ENCODE measurements at regions not wholly inside any gene's neighbourhood (a gene's known extent, or its start where the extent isn't known, plus 50 kb on each side); places are given as distances from the start of the nearest gene placed in this dataset.

DNA sequence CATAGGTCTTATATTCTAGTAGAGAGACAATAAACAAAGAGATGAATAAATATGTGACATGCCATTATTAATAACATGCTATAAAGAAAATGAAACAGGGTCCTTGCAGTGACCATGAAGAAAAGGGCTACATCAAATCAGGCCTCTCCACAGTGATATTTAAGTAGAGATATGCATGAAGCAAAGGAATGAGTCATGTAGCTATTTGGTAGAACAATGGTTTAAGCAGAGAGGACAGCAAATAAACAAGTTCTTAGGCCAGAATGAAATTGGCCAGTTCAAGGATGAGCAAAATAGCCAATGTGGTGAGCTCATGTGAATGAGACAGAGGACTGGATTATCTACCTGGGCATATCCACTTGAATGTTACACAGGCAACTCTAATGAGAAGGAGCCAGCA lies 172.2 kb upstream of the FERD3L start:
- Histone ChIP-seq H3K79me2 (ENCODE audit: control insufficient read depth, low read length) (no peaks in the 10 kb centered on the region), H3K27me3 (ENCODE audit: control insufficient read depth, low read length) (no peaks in the 10 kb centered on the region), H3K4me3 (ENCODE audit: low read length) (no peak overlapping the region), H3K9me2 (replicated peaks; ENCODE audit: control insufficient read depth, low read length) (no peaks in the 10 kb centered on the region), H3K36me3 (ENCODE audit: control insufficient read depth, low read length) (no peaks in the 10 kb centered on the region), H3K4me1 (ENCODE audit: control insufficient read depth, low read length) (no peaks in the 10 kb centered on the region), H3K27ac (ENCODE audit: low read depth, low read length) (no peak overlapping the region), H3F3A (ENCODE audit: control insufficient read depth, insufficient read depth) (no peaks in the 10 kb centered on the region), H4K20me1 (ENCODE audit: control insufficient read depth, insufficient read depth, low read depth, low read length) (no peaks in the 10 kb centered on the region), H3K9me3 (ENCODE audit: control insufficient read depth, insufficient read depth, low read length) (no peaks in the 10 kb centered on the region), H3K4me2 (ENCODE audit: low read length) (no peak overlapping the region)
- TF ChIP-seq, protein P1, sequence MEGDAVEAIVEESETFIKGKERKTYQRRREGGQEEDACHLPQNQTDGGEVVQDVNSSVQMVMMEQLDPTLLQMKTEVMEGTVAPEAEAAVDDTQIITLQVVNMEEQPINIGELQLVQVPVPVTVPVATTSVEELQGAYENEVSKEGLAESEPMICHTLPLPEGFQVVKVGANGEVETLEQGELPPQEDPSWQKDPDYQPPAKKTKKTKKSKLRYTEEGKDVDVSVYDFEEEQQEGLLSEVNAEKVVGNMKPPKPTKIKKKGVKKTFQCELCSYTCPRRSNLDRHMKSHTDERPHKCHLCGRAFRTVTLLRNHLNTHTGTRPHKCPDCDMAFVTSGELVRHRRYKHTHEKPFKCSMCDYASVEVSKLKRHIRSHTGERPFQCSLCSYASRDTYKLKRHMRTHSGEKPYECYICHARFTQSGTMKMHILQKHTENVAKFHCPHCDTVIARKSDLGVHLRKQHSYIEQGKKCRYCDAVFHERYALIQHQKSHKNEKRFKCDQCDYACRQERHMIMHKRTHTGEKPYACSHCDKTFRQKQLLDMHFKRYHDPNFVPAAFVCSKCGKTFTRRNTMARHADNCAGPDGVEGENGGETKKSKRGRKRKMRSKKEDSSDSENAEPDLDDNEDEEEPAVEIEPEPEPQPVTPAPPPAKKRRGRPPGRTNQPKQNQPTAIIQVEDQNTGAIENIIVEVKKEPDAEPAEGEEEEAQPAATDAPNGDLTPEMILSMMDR (IDR thresholded peaks at IDR 0.05; ENCODE audit: low read depth, low read length, poor library complexity, severe bottlenecking), result no peak
- no peak for TF ChIP-seq EZH2phosphoT487 (IDR thresholded peaks at IDR 0.05; ENCODE audit: borderline replicate concordance, low read length)

DNA sequence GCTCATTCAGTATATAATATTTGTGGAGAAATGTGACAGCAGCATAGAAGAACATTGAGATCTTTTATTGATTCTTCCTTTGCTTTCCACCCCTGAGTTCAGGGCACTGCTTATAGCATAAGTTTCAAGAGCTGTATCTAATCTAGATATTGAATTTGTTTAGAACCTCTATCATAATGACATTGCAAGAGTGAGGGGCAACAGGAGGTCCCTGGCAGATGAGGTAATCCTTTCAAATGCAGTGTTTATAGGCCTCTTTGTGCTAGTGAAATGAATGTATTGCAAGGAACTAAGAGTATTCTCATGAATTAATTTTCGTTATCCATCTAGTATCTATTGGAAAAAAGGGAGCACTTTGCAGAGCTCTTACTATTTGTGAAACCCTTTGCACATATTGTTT lies 167.2 kb upstream of the FERD3L start:
- Histone ChIP-seq H3K36me3 (ENCODE audit: control insufficient read depth, low read length) (no peaks in the 10 kb centered on the region), H3K27ac (ENCODE audit: low read depth, low read length) (no peak overlapping the region), H3K4me1 (ENCODE audit: control insufficient read depth, low read length) (no peaks in the 10 kb centered on the region), H3K9me3 (ENCODE audit: control insufficient read depth, insufficient read depth, low read length) (no peaks in the 10 kb centered on the region), H3K27me3 (ENCODE audit: control insufficient read depth, low read length) (no peaks in the 10 kb centered on the region), H3K79me2 (ENCODE audit: control insufficient read depth, low read length) (no peaks in the 10 kb centered on the region), H3K4me3 (ENCODE audit: low read length) (no peak overlapping the region), H4K20me1 (ENCODE audit: control insufficient read depth, insufficient read depth, low read depth, low read length) (no peaks in the 10 kb centered on the region), H3K9me2 (replicated peaks; ENCODE audit: control insufficient read depth, low read length) (no peaks in the 10 kb centered on the region), H3F3A (ENCODE audit: control insufficient read depth, insufficient read depth) (no peaks in the 10 kb centered on the region), H3K4me2 (ENCODE audit: low read length) (no peak overlapping the region)
- TF ChIP-seq, protein P1 (IDR thresholded peaks at IDR 0.05; ENCODE audit: low read depth, low read length, poor library complexity, severe bottlenecking), result no peak

DNA sequence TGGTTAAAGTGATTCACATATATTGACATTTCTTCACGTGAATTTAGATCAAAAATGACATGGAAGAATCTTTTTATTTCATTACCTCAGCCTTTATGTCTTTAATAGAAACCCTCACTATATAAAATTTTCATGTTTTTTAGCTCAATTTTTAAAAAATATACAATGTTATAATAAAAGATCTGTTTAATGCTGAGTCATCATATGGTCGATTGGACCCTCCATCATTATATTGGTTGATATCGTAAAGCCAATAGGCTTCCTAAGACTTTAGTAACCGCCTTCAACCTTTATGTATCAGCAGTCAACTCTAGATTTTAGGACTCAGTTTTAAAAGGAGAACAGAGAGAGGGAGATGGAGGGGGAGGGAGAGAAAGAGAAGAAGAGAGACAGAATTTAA lies 162.3 kb upstream of the FERD3L start:
- Histone ChIP-seq H3F3A (ENCODE audit: control insufficient read depth, insufficient read depth) (no peaks in the 10 kb centered on the region), H3K9me2 (replicated peaks; ENCODE audit: control insufficient read depth, low read length) (no peaks in the 10 kb centered on the region), H3K36me3 (ENCODE audit: control insufficient read depth, low read length) (no peaks in the 10 kb centered on the region), H3K79me2 (ENCODE audit: control insufficient read depth, low read length) (no peaks in the 10 kb centered on the region), H3K9me3 (ENCODE audit: control insufficient read depth, insufficient read depth, low read length) (no peaks in the 10 kb centered on the region), H3K27me3 (ENCODE audit: control insufficient read depth, low read length) (no peaks in the 10 kb centered on the region), H3K4me1 (ENCODE audit: control insufficient read depth, low read length) (no peaks in the 10 kb centered on the region), H3K27ac (ENCODE audit: low read depth, low read length) (no peak overlapping the region), H3K4me2 (ENCODE audit: low read length) (no peak overlapping the region), H3K4me3 (ENCODE audit: low read length) (no peak overlapping the region), H4K20me1 (ENCODE audit: control insufficient read depth, insufficient read depth, low read depth, low read length) (no peaks in the 10 kb centered on the region)
- TF ChIP-seq, protein P1 (IDR thresholded peaks at IDR 0.05; ENCODE audit: low read depth, low read length, poor library complexity, severe bottlenecking), result no peak
- TF ChIP-seq EZH2phosphoT487 (IDR thresholded peaks at IDR 0.05; ENCODE audit: borderline replicate concordance, low read length), result no peak

DNA sequence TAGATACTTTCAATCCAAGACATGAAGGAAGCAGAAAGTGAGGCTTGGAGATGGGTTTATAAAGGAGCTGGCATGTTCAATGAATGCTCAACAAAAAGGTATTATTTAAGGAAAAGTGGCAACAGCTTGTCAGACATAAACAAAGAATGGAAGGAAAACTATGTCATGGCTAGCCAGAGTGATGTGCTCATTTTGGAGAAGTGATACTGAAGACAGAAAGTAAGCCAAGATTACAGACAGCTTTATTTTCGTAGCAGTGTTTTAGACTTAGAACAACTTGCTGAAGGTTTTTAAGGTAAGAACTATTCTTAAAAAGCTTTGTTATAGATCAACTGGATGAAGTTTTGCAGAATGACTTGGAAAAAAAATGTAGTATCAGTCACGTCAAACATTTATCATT lies 160.5 kb upstream of the FERD3L start:
- Histone ChIP-seq H3K4me3 (ENCODE audit: low read length) (no peak overlapping the region), H3K79me2 (ENCODE audit: control insufficient read depth, low read length) (no peaks in the 10 kb centered on the region), H3F3A (ENCODE audit: control insufficient read depth, insufficient read depth) (no peaks in the 10 kb centered on the region), H3K27me3 (ENCODE audit: control insufficient read depth, low read length) (no peaks in the 10 kb centered on the region), H3K9me2 (replicated peaks; ENCODE audit: control insufficient read depth, low read length) (no peaks in the 10 kb centered on the region), H3K27ac (ENCODE audit: low read depth, low read length) (no peak overlapping the region), H4K20me1 (ENCODE audit: control insufficient read depth, insufficient read depth, low read depth, low read length) (no peaks in the 10 kb centered on the region), H3K36me3 (ENCODE audit: control insufficient read depth, low read length) (no peaks in the 10 kb centered on the region), H3K4me1 (ENCODE audit: control insufficient read depth, low read length) (no peaks in the 10 kb centered on the region), H3K4me2 (ENCODE audit: low read length) (no peak overlapping the region), H3K9me3 (ENCODE audit: control insufficient read depth, insufficient read depth, low read length) (no peaks in the 10 kb centered on the region)
- no peak for TF ChIP-seq EZH2phosphoT487 (IDR thresholded peaks at IDR 0.05; ENCODE audit: borderline replicate concordance, low read length)
- TF ChIP-seq, protein P1 (IDR thresholded peaks at IDR 0.05; ENCODE audit: low read depth, low read length, poor library complexity, severe bottlenecking), result no peak

Measured in DOHH2 (cell line).